ACHN (cell line): ENCODE measurements at regions not wholly inside any gene's neighbourhood (a gene's known extent, or its start where the extent isn't known, plus 50 kb on each side); places are given as distances from the start of the nearest gene placed in this dataset.

Experiments
- DNase-seq: peaks from one replicate; pipeline ENCODE4 v3.0.0-alpha.2; 2015
- in situ Hi-C: cut with HindIII; loops from 2 replicates; pipeline ENCODE4 v1.10.0; 2017; ENCODE audit warnings: low sequenced_read_pairs, low pct_ligation_motif_present, low pct_unique_long_range_greater_than_20kb

DNA sequence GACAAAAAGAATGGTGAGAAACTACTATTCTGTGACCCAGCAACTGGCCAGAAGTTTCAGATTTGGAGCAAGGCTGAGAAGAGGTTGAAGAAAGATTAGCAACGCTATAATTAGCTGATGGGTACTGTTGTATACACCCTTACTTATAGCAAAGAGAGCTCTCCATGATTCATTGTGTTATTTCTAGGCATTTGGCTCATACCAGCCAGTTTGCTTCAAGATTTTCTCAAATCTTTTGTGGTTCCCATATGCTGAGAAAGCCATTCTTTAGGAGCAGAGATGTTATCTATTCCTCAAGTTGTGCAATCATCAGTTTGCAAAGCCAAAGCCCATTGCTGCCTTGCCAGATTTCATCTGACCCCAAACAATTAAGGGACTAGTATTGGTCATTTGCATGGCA lies 179.4 kb downstream of the ETS1 start:
- in situ Hi-C loops, result no loop called here
- no peak for DNase-seq

DNA sequence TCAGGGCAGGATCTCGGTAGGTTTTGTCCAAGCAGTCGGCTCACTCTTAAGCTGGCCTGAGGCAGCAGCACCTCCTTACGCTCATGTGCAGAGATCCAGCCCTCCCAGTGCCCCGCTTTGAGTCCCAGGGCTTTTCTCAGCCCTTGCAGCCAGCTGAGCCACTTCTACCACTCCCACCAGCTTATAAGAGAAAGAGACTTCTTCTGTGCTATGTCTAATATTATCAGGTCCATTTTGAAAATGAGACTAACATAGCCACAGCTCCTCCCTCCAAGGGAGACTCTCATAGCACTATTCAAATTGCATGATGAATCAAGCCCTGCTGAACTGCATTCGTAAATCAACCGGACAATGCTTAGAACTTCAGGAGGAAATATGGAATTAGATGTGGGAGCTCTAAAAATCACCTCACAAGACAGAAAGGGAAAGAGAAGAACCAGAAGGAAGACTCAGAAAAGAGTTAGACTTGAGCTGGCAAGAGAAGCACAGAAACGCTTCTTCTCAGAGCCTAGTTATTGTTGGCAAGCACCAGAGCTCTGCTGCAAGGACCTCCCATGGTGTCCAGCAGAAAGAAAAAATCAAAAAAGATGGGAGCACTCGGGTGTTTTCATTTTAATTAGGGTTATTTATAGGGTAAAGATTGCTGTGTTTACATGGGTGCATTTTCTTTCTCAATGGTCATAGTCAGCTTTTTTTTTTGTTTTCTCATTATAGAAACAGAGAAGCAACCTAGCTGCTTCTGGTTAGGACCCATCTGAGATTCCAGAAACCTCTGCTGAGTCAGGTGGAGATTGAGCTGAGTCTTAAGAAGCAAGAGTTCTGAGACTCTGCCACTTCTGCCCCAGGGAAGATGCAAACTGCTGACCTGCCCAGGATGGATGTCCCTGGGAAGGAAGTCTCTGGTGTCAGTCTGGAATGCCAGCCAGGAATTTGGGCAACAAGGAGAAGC lies 181.4 kb downstream of the ETS1 start:
- DNase-seq, result no peak
- in situ Hi-C loops, result no loop called here

DNA sequence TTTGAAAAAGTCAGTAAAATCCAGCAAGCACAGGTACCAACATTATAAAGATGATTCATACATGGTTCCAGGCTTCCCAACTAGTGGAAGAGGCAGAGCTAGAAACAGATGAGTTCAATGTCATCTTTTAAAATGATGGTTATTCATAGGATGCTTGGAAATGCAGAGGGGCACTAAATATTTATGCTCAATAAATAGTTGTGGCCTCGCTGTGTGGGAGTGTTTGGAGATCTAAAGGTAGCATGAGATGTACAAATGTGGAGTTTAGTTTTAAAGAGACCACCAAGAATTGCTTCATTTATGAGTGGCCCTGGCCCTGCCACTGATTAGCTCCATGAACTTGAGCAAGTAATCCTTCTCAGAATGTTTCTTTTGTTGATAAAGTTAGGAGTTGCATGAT lies 182.2 kb downstream of the ETS1 start:
- in situ Hi-C loops, result no loop called here
- no peak for DNase-seq

DNA sequence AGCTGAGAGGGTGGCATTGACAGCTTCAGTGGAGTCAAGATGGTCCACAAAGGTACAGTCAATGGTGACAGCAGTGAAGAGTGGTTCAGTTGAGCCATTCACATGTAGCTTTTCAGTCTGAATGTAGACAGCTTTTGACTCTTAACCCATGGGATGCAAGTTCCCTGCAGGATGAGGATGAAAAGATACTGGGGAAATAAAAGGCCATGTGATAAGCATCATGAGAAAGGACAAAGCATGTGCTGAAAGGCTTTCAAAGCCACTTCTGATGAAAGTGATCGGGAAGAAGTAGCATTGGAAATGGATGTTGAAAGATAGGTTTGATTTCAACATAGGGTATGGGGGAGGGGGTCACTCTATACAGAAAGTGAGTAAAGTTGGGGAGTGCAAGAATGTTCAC lies 182.9 kb downstream of the ETS1 start:
- in situ Hi-C loops, result no loop called here
- no peak for DNase-seq

DNA sequence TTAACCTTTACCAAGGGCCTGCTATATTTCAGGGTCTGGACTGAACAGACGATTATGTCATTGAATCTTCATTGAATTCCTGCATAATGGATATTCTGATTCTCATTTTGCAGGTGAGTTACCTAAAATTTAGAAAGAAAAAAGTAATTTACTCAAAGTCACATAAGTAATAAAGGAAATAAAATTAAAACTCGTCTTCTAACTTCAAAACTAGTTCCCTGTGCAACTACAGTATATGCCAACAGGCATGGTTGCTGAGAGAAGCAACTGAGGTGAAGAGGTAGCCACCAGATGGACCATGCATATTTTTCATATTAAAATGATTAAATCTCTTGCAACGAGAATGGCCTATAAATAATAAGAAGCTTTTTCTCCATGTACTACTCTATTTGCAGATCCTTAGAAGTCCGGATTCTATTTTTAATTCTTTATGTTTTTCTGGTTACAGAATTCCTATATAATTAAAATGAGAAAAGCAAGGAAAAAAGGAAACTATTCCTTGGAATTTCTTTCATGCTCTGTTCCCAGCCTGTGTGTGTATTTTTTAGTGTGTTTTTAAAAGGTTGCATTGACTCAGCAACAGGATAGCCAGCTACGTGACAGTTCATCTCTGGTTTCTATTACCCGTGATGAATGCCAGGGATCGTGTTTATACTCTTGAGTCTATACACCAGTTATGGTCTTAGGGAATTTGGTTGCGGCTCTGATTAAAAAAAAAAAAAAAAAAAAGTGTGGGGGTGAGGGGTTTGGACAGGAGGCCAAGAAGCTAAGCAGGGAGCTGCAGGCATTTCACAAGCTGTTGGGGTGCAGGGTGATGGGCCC lies 186.8 kb downstream of the ETS1 start:
- DNase-seq, result no peak
- in situ Hi-C loops, result no loop called here

DNA sequence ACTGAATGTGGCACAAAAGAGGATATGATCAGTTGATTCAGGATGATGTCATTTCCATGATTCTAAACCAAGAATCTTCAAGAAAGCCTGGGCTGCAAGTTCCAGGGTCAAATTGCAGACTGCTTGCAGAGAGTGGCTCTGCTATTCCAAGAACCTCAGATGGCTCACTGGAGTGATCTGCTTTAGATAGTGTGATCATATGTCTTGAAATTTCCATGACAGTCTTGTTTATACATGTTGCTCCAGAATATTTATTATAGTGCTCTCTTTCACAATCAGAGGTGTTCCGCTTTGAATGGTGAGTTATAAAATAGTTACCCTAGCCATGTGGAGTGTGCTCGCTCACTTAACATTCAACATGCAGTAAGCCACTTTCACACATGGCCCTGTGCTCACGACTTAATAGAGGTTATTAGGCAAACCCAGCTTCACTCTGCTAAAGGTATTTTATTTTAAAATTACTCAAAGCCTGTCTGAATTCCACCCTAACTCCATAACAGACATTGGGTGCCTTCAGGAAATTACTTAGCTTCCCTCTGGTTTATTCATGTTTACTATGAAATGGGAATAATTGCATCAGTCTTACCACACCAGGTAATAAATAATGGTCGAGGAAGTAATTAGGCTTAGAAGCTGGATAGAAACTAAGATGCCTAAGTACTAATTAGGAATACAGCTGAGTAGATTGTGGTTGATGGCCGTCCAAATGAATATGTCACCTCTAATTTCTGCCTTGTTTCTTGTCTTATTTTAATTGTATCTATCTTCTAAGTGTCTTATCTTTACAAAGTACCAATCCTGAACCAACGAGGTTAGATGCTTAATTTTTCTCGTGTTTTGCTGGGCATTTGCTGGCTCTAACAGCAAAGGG lies 187.9 kb downstream of the ETS1 start:
- in situ Hi-C loops, result no loop called here
- no peak for DNase-seq

DNA sequence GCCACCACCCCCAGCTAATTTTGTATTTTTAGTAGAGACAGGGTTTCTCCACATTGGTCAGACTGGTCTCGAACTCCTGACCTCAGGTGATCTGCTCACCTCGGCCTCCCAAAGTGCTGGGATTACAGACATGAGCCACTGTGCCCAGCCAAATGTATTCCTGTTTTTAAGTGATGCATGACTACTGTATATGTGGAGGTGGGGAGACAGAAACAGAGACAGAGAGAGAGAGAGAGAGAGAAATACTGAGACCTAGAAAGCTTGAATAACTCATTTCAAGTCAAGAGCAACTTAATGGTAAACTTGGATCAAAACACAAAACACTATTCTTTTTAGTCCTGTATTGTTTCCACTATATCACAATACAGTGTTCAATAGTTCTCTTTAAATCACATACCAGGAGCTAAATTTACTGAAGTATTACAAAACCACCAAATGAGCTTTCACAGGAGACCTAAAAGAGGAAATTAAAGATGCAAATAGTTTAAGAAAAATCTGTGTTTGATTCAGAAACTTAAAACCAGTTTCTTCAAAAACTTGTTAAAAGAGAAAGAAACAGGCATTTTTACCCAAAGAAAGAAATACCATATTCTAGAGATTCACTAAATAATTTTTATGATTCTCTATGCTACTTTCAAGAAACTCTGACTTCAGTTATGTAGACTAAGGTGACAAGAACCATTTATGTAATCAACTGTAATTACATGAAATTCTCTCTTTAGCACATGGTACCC lies 188.7 kb downstream of the ETS1 start:
- in situ Hi-C loops, result no loop called here
- DNase-seq, result no peak

DNA sequence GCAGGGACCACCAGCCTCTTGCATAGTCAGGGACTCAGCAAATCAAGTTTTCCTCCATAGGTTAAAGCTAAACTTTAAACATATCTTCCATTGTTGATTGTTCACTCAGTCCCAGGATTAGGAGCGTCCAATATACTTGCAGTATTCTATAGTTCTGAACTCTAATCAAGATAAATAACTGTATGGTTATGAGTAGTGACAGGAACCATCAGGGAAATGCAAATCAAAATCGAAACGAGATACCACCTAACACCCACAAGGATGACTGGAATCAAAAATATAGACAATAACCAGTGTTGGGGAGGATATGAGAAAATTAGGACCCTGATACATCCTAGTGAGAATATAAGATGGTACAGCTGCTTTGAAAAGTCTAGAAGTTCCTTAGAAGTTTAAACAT lies 190.0 kb downstream of the ETS1 start:
- in situ Hi-C loops, result no loop called here
- no peak for DNase-seq

DNA sequence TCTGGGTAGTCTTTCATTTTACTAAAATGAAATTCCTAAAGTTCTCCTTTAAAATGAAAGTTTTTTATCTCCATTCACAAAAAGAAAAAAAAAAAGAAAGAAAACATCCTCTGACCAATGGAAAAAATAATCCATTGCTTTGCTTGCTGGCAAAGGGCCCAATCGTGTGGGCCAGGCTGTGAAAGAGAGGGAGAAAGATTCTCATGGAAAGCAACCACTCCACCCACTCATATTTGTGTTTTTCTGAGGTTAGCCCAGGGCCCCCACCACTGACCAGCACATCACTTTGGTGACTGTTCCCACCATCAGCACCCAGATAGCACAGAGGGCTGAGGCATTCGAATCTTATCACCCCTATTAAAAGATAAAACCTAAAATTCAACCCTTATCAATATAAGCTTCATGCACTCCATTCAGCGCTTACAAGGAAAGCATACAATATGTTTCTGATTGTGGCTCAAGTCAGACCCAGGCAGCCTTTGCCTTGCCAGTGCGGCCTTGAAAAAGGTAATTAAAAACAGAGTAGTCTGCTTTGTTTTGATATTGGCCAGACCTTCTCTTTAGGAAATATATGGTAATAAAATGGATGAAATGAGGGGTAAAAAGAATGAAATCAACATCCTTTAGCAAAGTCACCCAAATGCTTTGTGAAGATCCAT lies 192.8 kb downstream of the ETS1 start:
- in situ Hi-C loops, result no loop called here
- no peak for DNase-seq

DNA sequence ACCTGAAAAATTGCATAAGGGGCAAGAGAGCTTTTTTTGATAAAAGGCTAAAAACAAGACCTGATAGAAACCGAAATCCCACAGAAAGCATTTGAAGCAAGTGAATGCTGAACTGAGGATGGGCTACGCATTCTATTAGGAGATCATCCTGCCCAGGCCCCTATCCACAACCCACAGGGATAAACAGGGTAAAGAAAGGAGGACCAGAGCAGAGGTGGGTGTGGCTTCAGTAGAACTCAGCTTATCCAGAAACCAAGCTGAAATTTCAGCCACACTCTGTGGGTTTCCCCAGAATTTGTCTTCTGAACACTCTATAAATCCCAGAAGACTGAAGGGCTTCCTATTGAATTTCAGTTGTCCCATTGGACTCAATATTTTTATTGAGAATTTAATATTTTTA lies 195.1 kb downstream of the ETS1 start:
- no peak for DNase-seq
- in situ Hi-C loops, result no loop called here

DNA sequence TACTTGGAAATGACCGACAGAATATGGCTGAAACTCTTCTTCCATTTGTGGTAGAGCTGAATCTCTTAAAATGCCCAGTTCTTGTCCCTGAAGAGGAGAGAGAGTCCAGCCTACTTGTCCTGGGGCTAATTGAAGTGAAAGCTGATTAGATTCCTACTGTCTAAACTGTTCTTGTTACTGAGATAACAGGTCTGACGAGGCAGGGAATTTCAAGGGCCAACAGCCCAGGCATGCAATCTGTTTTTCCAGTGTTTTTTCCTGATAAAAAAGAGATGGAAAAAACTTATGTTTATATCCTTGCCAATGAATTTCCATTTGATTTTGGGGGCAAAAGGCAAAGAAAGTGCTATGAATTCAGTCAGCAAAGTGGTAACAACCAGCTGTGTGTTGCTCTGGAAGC lies 195.5 kb downstream of the ETS1 start:
- in situ Hi-C loops, result no loop called here
- DNase-seq, result no peak

DNA sequence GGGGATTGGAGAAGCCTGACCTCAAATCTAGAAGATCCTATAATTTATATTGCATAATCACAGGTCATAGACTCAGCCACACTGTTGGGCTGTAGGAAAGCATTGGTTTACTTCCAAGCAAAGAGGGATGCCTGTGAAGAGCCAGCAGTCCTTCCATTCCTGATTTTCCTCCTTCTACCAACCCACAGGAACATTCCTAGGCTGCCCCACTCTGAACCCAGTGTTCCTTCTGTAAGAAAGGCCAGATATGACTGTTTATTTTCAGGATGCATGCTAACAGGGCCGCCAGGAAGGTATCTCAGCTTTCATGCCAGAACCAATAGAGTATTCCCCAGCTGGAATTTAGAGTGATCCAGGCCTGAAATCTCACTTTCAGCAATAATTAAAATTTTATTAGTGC lies 197.1 kb downstream of the ETS1 start:
- no peak for DNase-seq
- in situ Hi-C loops, result no loop called here

DNA sequence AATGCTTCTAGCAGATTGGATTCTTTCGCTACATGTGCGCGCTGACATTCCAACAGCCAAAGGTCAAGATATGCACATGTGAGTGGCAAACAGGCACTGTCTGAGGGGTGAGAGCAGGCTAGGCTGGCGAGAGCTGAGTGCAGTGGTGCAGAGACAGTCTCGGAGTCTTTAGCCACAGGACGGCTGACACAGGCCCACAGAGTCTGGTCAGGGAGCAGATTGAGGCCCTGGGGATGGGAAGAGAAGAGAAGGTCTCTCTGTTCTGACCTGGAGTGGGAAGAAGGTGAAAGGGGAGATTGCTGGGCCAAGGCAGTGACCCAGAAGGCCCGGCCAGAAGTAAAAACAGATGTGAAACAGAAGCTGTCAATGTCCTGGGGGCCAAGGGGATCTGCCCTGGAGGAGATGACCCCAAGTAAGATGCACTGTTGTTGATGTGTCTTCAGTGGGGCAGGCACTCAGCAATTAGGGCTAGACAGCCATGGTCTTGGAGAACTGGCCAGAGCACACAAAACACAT lies 197.8 kb downstream of the ETS1 start:
- no peak for DNase-seq
- in situ Hi-C loops, result no loop called here

DNA sequence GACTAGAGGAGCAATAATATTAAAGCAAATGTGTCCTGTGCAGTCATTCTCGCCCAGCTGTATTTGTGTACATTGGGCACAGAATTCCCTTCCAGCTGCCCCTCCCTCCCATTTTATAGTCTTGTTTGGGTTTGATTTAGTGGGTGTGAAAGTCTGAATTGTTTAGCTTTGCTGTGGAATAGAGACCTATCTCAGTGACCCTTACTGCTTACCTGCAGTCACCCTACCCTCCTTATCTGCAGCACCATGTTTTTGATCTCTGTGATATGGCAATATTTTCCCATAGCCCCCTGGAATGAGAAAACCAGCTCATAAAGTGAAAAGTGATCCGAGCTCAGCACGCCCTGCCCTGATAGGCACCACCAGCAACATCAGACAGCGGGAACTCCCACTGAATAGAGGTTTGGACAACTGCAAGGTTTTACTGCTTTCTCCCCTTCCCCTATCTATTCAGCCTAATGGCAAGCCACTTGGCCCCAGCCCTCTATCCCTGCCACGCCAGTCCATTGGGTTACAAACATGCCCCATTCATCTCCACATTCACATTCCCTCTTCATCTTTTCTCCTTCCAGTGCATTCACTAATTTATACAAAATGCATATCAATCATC lies 199.0 kb downstream of the ETS1 start:
- DNase-seq, result no peak
- in situ Hi-C loops, result no loop called here

DNA sequence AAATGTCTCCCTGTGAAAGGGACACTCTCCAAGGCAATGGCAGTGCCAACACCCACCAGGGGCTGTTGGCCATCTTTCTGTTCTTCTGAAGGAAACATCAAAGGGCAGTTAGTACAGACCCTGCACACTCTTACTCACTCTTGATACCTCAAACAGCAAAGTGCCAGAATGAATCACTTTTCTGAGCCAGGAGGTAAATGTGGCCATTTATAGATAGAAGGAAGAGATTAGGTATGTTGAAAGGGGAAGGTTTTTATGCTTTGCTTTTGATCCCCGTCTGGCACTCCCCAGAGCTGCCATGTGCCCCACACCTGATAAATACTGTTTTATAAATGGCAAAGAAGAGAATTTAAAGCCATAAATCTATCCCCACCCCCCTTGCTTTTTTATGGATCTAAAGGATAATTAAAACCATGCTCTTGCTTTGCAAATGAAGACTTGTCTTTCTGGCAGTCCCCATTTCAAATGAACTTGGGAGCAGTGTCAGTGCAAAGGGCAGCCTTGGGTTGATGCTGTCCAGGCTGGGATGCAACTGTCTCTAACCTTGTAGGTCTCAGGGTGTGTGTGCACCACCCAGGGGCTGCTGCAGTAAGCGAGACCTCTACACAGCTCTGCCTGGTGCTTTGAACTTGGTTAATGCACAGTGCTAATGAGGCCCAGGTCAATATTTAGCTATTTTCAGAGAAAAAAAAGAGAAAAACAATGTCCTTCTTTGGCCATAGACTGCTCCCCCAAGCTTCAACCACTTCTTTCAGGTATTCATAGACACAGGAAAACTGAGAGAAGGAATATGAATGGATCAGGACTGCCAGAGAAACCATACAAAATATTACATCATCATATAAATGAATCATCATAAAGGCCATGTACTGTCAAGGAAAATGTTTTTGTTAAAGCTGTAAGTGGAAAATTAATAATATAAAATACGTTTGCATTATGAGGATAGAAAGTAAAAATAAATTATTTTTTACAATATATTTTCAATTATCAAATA lies 207.5 kb downstream of the ETS1 start:
- in situ Hi-C loops, result no loop called here
- DNase-seq, result no peak

DNA sequence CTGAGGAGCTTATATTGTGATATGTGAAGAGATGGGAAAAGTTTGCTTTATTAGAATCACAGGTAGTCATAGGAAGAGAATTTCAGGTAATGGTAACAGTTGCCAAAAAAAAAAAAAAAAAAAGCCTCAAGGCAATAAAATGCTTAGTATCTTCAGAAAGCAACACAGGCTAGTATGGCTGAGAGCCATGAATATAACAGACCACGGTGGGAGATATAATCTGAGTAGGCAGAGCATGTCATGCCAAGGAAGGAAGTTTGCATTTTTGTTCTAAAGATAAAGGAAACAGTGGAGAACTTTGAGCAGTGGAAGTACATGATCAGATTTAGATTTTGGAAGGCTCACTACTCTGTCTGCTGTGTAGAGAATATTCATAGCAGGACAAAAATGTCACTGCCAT lies 211.4 kb downstream of the ETS1 start:
- in situ Hi-C loops, result no loop called here
- no peak for DNase-seq
